GM18951 (cell line): ENCODE measurements at regions not wholly inside any gene's neighbourhood (a gene's known extent, or its start where the extent isn't known, plus 50 kb on each side); places are given as distances from the start of the nearest gene placed in this dataset.

Source experiments
- POLR2A ChIP-seq: IDR thresholded peaks from 4 replicates; pipeline ENCODE4 v1.6.1; 2011; ENCODE audit warnings: mild to moderate bottlenecking; ENCODE audit not compliant: insufficient read length, insufficient read depth; ENCODE audit errors: extremely low read depth
- in situ Hi-C: fragments of 300-500 bp; cut with MboI; formaldehyde crosslinking; loops from one replicate; pipeline ENCODE4 v1.12.0; 2022; ENCODE audit warnings: low sequenced_read_pairs, mixed read lengths, inconsistent platforms; ENCODE audit not compliant: unreplicated experiment

- in situ Hi-C loops, result no loop called here
- TF ChIP-seq POLR2A, result no peak
These were observed 176.2 kb upstream of the NYAP2 start for GRCh38 chr2:225223301-225223700.

- TF ChIP-seq POLR2A, result no peak
- in situ Hi-C loops, result no loop called here
These were observed 165.2 kb upstream of the DOCK10 start for GRCh38 chr2:225207471-225207870.

- no peak for TF ChIP-seq POLR2A
- in situ Hi-C loops, result no loop called here
These were observed 164.8 kb upstream of the DOCK10 start for GRCh38 chr2:225207043-225207442.

- in situ Hi-C loops, result no loop called here
These were observed 154.3 kb upstream of the DOCK10 start for GRCh38 chr2:225196579-225196978.

GRCh38 chr2:225192869-225193268 lies 150.6 kb upstream of the DOCK10 start:
- in situ Hi-C loops, result no loop called here
- TF ChIP-seq POLR2A, result no peak

More at GRCh38 chr2:225196579-225196978, 154.3 kb upstream of the DOCK10 start:
- no peak for TF ChIP-seq POLR2A

- TF ChIP-seq POLR2A, result no peak
- in situ Hi-C loops, result no loop called here
These were observed 148.7 kb upstream of the DOCK10 start for GRCh38 chr2:225190987-225191386.

GRCh38 chr2:225184948-225185347 lies 142.7 kb upstream of the DOCK10 start:
- TF ChIP-seq POLR2A, result no peak
- in situ Hi-C loops, result no loop called here

- no peak for TF ChIP-seq POLR2A
- in situ Hi-C loops, result no loop called here
These were observed 139.9 kb upstream of the DOCK10 start for GRCh38 chr2:225182126-225182525.

GRCh38 chr2:225177098-225177497 lies 134.8 kb upstream of the DOCK10 start:
- in situ Hi-C loops, result no loop called here
- TF ChIP-seq POLR2A, result no peak

GRCh38 chr2:225173909-225174308 lies 131.6 kb upstream of the DOCK10 start:
- in situ Hi-C loops, result no loop called here
- TF ChIP-seq POLR2A, result no peak

GRCh38 chr2:225171350-225171749 lies 129.1 kb upstream of the DOCK10 start:
- TF ChIP-seq POLR2A, result no peak
- in situ Hi-C loops, result no loop called here

GRCh38 chr2:225170162-225170561 lies 127.9 kb upstream of the DOCK10 start:
- TF ChIP-seq POLR2A, result no peak
- in situ Hi-C loops, result no loop called here

GRCh38 chr2:225169396-225169795 lies 127.1 kb upstream of the DOCK10 start:
- no peak for TF ChIP-seq POLR2A
- in situ Hi-C loops, result no loop called here

GRCh38 chr2:225165052-225165451 lies 122.8 kb upstream of the DOCK10 start:
- TF ChIP-seq POLR2A, result no peak
- in situ Hi-C loops, result no loop called here

GRCh38 chr2:225164401-225165050 lies 122.3 kb upstream of the DOCK10 start:
- in situ Hi-C loops, result no loop called here
- no peak for TF ChIP-seq POLR2A
